HG03064 (cell line): ENCODE measurements at regions not wholly inside any gene's neighbourhood (a gene's known extent, or its start where the extent isn't known, plus 50 kb on each side); places are given as distances from the start of the nearest gene placed in this dataset.
"Not testable (repeated sequence)": the region's sequence is repeated elsewhere in the genome, so short reads cannot be mapped to it uniquely, and the experiment has no call there.

ENCODE experiments used
- ATAC-seq: cut with Tn5 transposase; IDR thresholded peaks from one replicate; pipeline ENCODE4 v1.9.1; 2021; ENCODE audit warnings: low read depth; ENCODE audit not compliant: unreplicated experiment

DNA sequence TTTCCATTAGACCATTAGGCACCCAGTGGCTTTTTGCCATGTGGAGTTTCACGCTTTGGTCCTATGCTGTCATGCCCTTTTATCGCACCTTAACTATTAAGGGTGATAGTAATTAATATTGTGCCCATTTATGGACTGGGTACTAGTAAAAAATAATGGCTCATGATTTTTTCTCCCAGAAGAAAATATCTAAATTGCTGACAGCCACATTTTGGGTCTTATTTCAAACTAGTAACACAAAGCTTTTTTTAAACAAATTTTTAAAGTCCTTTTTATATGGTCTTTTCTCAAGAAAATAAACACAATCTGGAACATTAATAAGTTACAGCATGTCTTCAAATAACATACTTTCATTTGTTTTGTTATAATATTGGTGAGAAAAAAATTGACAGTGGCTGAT is 179.7 kb downstream of the ANKRD7 start:
- no peak for ATAC-seq

GRCh38 chr7:118418433-118418832 is 193.9 kb downstream of the ANKRD7 start:
- no peak for ATAC-seq

- no peak for ATAC-seq
Observed at GRCh38 chr7:118420888-118421287, 196.4 kb downstream of the ANKRD7 start.

DNA sequence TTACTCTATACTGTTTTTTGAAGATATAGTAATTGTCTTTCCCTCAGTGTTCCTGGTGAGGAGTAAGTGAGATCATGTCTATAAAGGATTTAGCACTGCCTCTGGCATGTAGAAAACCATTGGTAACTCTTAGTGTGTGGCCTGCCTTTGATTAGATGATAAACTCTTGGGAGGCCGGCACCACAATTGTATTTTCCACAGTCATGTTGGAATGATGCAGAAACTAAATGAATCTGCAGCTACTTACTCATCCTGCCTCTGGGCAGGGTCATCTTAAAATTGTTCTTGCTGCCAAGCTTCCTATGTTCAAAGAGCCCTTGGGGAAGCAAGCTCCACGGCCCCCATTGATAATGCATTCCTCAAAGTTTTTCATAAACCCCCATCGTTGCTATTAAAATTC is 204.6 kb downstream of the ANKRD7 start:
- no peak for ATAC-seq

- no peak for ATAC-seq
Observed at GRCh38 chr7:118436663-118437062, 212.2 kb downstream of the ANKRD7 start.

GRCh38 chr7:118449030-118449429 is 224.5 kb downstream of the ANKRD7 start:
- not testable (repeated sequence) for ATAC-seq

DNA sequence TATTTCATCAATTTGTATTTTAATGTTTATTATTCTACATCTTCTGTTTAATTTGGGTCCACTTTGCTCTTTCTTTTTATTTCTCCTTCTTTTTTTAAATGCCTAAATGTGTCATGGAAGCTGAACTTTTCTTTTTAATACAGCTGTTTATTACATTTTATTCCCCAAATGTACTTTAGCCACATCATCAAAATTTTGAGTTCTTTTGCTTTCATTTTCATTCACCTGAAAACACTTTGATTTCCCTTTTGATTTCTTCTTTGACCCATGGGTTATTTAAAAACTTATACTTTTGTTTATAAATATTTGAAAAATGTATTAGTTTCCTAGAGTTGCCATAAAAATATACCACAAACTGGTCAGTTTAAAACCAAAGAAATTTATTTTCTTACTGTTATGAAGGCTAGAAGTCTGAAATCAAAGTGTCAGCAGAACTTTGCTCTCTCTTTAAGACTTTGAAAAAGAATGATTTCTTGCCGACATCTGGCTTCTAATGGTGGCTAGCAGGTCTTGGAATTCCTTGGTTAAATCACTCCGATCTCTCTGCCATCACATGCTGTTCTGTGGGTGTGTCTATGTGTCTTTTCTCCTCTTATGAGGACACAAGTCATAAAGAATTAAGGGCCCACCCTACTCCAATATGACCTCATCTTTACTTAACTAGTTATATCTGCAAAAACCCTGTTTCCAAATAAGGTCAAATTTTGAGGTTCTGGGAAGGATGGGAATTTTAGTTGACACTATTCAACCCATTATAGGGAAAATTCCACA is 225.5 kb downstream of the ANKRD7 start:
- ATAC-seq: no peak

DNA sequence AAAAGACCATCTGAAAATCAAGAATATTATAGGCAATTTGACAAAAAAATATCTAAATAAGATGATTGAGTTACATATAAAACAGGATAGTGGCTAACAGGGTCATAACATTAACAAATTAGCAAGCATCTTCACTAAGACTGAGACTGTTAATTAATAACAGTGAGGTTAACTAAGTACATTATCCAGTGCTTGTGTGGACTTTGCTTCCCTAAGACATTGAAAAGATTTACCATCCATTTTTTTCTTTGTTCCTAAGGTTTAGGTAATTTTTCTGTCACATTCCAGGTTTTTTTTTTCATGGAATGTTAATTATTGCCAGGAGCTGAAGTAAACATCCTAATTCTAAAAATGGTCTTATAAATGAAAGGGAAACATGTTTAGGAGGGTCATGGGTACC is 227.6 kb downstream of the ANKRD7 start:
- ATAC-seq: no peak

DNA sequence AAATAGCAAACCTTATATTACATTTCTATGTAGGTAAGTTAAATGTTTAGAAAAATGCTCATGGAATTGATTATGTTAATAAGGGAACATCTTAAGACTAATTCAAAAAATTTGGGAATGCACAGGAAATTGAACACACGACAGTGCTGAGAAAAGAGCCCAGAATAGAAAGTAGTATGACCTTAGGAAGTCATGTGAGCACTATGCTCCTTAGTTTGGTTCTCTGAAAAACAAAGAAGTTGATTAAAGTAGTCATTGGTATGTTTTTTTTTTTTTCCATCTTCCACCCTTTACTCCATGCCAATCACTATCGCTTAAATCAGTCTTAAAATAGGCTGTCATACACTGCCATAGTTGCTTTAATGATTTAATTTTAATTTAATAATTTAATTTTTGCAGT is 242.9 kb downstream of the ANKRD7 start:
- no peak for ATAC-seq

DNA sequence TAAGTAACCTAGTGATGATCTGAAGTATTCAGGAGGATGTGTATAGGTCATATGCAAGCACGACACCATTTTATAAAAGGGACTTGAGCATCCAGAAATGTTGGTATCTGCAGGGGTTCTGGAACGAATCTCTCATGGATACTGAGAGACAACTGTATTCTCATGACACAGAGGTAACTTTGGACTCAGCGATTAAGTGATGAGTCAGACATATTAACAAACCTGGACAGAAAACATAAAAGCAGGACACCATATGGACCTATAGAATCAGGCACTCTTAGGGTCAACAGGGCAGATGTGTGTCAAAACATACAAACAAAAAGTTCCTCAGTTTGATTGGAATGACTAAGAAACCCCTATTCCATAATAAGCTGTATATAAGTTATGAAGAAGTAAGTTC is 248.1 kb downstream of the ANKRD7 start:
- ATAC-seq: no peak

DNA sequence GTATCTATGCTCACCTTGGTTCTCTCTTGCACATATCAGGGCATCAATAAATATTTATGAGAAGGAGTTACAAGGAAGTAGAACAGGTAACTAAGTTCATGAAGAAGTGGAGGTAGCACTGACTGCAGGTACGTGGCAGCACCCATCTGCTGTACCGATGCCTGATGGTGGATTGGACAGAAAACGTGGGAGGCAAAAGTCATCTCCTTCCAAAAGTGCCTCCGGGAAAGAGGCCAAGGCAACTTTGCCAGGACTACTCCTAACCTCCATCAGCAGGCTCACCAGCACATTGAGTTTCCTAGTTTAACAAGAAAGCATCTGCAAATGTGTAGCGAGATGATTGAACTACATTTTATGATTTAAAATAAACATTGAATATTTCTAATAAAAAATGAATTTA is 248.8 kb downstream of the ANKRD7 start:
- no peak for ATAC-seq

GRCh38 chr7:118476036-118476435 is 251.5 kb downstream of the ANKRD7 start:
- ATAC-seq: no peak

- ATAC-seq: no peak
Observed at GRCh38 chr7:118477036-118477435, 252.5 kb downstream of the ANKRD7 start.

- ATAC-seq: no peak
Observed at GRCh38 chr7:118478236-118478635, 253.7 kb downstream of the ANKRD7 start.

DNA sequence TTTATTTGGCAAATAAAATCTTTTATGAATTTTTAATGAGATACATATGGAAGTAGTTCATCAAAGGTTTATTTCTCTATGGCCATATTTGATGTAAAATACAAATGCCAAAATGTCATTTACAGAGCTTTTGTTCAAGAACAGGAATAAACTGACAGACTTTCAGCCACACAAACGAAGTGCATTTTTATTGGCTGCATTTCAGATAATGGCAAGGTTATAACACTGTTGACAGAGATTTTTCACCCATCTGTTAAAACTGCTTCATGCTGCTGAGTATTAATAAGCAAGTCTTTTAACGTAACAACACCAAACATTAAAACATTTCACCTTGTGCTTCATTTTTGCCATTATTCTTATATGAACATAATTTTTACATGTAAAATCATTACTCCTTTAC is 254.4 kb downstream of the ANKRD7 start:
- ATAC-seq: no peak

- ATAC-seq: no peak
Observed at GRCh38 chr7:118492466-118492865, 268.0 kb downstream of the ANKRD7 start.

DNA sequence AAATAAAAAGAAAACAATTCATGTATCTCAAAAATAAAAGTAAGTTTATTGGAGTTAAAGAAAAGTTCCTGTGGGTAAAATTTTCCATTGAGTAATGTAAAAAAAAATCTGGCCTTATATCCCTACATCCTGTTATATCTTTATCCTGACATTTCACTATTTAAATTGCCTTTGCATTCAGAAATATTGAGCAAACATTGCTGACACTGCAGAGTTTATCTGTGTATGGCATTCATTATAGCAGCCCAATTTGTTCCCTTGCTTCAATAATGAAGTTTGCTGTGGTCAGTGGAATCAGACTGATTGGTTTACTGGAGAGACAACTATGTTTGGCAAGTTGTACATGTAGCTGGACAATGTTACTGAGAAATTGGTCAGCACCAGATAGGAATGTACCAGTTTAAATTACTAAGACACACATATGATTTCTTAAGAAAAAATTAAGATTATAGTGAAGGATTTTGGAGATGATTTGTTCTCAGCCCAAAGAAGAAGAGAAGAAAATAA is 271.7 kb downstream of the ANKRD7 start:
- no peak for ATAC-seq

- no peak for ATAC-seq
Observed at GRCh38 chr7:118502235-118502634, 277.7 kb downstream of the ANKRD7 start.

- ATAC-seq: no peak
Observed at GRCh38 chr7:118511146-118511545, 286.6 kb downstream of the ANKRD7 start.

GRCh38 chr7:118517275-118517674 is 292.8 kb downstream of the ANKRD7 start:
- no peak for ATAC-seq

DNA sequence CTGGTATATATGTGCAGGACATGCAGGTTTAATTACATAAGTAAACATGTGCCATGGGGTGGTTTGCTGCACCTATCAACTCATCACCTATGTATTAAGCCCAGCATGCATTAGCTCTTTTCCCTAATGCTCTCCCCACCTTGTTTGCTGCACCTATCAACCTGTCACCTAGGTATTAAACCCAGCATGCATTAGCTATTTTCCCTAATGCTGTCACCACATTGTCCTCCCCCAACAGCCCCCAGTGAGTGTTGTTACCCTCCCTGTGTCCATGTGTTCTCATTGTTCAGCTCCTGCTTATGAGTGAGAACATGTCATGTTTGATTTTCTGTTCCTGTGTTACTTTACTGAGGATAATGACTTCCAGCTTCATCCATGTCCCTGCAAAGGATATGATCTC is 300.5 kb downstream of the ANKRD7 start:
- ATAC-seq: no peak

DNA sequence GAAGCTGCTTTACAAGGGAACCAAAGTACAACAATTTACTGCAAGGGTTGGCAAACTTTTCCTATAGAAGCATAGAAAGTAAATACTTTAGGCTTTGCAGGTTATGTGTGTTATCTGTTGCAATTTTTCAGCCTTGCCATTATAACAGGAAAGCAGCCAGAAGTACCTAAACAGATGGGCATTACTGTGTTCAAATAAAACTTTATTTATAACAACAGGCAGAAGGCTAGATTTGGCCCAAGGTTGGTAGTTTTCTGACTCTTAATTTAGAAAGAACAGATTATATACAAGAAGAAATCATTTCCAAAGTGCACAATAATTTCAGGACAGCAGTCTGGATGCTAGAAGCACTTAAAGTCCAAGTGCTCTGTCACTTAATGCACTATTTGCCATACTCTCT is 307.1 kb downstream of the ANKRD7 start:
- ATAC-seq: no peak

DNA sequence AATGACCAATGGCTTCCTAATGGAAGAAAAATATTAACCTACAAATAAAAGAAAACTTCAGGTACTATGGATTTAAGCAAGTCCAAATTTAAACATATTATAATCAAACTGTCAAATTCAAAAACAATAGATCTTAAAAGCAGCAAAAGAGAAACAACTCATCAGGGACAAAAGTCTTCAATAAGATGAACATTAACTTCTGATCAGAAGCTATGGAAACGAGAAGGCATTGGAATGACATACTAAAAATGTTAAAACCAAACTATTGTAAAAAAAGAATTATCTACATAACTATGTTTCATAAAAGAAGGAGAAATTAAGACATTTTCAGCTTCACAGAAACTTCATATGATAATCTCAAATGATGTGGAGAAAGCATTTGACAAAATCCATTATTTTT is 334.7 kb downstream of the ANKRD7 start:
- no peak for ATAC-seq
